AG09319 (cell line): ENCODE measurements at regions not wholly inside any gene's neighbourhood (a gene's known extent, or its start where the extent isn't known, plus 50 kb on each side); places are given as distances from the start of the nearest gene placed in this dataset.

Experiments
- DNase-seq: peaks from one replicate; pipeline ENCODE4 v3.0.0-alpha.2; 2010; ENCODE audit warnings: low read depth; ENCODE audit errors: extremely low read depth
- TF ChIP-seq, protein P1 (sequence below): IDR thresholded peaks from 2 replicates; pipeline ENCODE4 v1.5.1; 2011; ENCODE audit warnings: low read depth, mild to moderate bottlenecking, inconsistent platforms, low read length, moderate library complexity

DNA sequence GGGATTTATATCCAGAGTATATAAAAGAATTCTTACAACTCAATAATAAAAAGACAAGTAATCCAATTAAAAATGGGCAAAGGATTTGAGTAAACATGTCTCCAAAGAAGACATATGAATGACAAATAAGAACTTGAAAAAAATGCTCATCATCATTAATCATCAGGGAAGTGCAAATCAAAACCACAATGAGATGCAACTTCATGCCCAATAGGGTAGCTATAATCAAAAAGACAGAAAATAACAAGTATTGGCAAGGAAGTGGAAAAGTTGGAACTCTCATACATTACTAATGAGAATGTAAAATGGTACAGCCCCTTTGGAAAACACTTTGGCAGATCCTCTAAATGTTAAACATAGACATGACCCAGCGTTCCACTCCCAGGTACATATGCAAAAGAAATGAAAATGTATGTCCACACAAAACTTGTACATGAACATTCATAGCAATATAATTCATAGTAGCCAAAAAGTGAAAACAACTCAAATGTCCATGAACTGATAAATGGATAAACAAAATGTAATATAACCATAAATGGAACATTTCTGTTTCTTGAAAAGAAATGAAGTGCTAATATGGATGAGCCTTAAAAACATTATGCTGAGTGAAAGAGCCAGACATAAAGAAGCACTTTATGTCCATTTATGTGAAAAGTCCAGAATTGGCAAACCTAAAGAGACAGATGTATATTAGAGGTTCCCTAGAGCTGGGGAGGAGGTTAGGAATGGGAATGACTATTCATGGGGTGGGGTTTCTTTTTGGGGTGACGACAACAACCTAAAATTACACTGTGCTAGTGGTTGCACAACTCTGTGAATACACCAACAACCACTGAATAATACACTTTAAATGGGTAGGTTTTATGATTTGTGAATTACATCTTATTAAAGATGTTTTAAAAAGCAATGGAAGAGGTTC, 259.7 kb downstream of the RHOU start:
- TF ChIP-seq, protein P1, sequence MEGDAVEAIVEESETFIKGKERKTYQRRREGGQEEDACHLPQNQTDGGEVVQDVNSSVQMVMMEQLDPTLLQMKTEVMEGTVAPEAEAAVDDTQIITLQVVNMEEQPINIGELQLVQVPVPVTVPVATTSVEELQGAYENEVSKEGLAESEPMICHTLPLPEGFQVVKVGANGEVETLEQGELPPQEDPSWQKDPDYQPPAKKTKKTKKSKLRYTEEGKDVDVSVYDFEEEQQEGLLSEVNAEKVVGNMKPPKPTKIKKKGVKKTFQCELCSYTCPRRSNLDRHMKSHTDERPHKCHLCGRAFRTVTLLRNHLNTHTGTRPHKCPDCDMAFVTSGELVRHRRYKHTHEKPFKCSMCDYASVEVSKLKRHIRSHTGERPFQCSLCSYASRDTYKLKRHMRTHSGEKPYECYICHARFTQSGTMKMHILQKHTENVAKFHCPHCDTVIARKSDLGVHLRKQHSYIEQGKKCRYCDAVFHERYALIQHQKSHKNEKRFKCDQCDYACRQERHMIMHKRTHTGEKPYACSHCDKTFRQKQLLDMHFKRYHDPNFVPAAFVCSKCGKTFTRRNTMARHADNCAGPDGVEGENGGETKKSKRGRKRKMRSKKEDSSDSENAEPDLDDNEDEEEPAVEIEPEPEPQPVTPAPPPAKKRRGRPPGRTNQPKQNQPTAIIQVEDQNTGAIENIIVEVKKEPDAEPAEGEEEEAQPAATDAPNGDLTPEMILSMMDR, result no peak
- DNase-seq, result no peak

DNA sequence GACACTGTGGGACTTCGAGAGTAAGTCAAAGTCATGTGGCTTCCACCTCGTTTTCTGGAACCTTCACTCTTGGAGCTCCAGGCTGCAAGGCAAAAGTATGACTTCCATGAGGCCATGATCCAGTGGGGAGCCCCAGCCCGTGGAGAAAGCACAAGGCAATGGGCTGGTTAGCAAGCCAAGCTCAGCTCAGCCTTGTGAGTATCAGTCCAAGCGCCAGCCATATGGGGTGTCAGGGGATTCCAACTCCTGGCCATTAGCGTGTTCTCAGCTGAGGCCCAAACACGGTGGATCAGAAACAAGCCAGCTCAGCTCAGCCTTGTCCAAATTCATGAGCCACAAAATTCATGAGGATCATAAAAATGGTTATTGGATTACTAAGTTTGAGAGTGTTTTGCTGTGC, 261.0 kb downstream of the RHOU start:
- no peak for DNase-seq
- TF ChIP-seq, protein P1, result no peak

DNA sequence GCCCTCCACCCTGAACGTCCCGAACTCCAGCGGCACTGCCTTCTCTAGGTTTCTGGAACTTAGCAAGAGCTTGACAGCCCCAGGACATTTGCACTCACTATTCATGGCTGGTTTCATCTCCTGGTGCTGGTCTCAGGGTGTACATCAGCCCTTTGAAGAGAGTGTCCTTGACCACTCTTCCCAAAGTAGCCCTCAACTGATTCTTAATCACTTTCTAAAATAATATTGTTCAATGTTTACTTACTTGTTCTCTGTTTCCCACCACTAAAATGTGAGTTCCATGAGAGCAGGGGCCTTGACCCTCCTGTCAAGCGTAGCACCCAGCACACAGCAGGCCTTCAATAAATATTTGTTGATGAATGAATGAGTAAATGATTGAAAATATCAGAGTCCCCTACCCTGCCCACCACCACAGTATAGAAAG, 262.5 kb downstream of the RHOU start:
- no peak for DNase-seq
- TF ChIP-seq, protein P1, result no peak

DNA sequence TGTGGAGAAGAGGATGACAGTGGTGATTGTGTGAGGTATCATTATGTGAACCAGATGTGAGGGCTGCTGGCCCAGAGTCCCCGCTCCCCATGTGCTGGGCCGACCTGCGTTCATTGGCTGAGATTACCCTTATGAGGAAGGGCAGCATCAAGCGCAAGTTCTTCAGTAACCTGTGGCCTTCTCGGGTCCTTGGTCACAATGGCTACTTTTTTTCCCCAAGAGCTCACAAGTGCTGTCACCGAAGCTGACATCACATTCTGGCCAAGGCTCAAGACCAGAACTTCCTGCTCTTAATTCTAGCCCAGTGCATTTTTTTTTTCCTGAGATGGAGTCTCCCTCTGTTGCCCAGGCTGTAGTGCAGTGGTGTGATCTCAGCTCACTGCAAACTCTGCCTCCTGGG, 262.9 kb downstream of the RHOU start:
- TF ChIP-seq, protein P1, result no peak
- DNase-seq, result no peak

DNA sequence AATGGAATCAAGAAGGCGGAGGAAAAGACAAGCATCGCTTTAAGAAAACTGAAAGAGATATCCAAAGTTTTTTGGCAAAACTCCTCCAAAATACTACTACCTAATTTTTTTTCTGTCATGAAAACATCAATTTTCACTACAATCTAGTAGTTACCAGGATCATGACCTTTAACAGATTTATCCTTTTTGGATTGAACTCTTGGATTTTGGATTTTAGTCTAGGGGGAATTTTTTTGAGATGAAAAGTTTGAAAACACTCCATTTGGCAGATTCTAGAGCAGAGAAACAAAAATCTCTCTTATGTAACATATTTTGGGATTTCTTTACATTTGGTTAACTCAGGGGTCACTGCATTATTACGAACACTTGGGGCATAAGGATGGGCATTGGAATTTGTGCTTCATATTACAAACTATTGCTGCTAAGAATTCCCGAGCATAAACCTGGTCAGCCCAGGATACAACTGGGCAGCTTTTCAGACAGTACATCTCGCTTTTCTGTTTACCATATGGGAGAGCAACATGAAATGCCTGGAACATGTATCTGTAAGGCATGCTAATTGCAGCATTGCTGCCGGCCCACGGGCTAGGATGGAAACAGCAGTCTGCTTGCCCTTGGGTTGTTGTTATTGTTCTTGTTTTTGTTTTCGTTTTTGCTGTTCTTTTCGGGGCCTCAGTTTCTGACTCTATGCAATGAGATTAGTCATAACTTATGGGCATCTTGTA, 264.3 kb downstream of the RHOU start:
- TF ChIP-seq, protein P1, result no peak
- DNase-seq, result no peak

DNA sequence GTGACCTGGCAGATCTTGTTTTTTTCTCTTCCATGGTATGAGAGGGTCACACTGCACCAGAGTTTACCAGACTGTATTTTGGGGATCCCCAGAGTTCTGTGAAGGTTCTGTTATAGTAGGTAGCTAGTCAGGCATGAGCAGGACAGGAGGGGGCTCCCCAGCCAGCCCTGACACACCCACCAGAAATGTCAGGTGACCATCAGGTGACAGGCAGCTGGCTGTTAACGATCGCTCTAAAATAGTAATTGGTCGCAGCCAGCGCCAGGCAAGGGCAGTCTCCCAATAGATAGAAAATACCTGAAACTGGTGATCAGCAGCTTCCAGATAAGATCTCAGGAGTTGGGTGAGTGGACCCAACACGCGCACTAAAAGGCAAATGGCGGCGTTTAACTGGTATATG, 264.9 kb downstream of the RHOU start:
- DNase-seq, result no peak
- TF ChIP-seq, protein P1, result no peak

- no peak for DNase-seq
- TF ChIP-seq, protein P1, result no peak
Measured at GRCh38 chr1:229001467-229002011, 266.3 kb downstream of the RHOU start.
